HG03442 (cell line): ENCODE measurements at regions not wholly inside any gene's neighbourhood (a gene's known extent, or its start where the extent isn't known, plus 50 kb on each side); places are given as distances from the start of the nearest gene placed in this dataset.
"Not testable (repeated sequence)": the region's sequence is repeated elsewhere in the genome, so short reads cannot be mapped to it uniquely, and the experiment has no call there.

Source experiments
- ATAC-seq: cut with Tn5 transposase; IDR thresholded peaks from one replicate; pipeline ENCODE4 v1.9.1; 2021; ENCODE audit warnings: mild to moderate bottlenecking, moderate library complexity; ENCODE audit not compliant: unreplicated experiment

GRCh38 chr9:34907044-34907443, 51.0 kb upstream of the PHF24 start:
- ATAC-seq, result no peak

- peak; percentile 81 for ATAC-seq
These were observed 58.4 kb upstream of the PHF24 start for GRCh38 chr9:34899535-34900158.

- no peak for ATAC-seq
These were observed 59.2 kb upstream of the PHF24 start for GRCh38 chr9:34898846-34899245.

GRCh38 chr9:34896112-34896511, 62.0 kb upstream of the PHF24 start:
- ATAC-seq, result no peak

GRCh38 chr9:34892886-34893285, 65.2 kb upstream of the PHF24 start:
- no peak for ATAC-seq

- no peak for ATAC-seq
These were observed 66.7 kb upstream of the PHF24 start for GRCh38 chr9:34891386-34891785.

GRCh38 chr9:34887841-34888240, 70.2 kb upstream of the PHF24 start:
- ATAC-seq, result no peak

GRCh38 chr9:34884747-34885189, 73.3 kb upstream of the PHF24 start:
- ATAC-seq, result peak; percentile 64

- no peak for ATAC-seq
These were observed 82.0 kb upstream of the PHF24 start for GRCh38 chr9:34876096-34876495.

- ATAC-seq, result no peak
These were observed 88.7 kb upstream of the PHF24 start for GRCh38 chr9:34869390-34869789.

- ATAC-seq, result no peak
These were observed 91.5 kb upstream of the PHF24 start for GRCh38 chr9:34866614-34867013.

- ATAC-seq, result no peak
These were observed 94.7 kb upstream of the PHF24 start for GRCh38 chr9:34863426-34863825.

GRCh38 chr9:34862836-34863235, 95.2 kb upstream of the PHF24 start:
- no peak for ATAC-seq

GRCh38 chr9:34862043-34862442, 96.0 kb upstream of the PHF24 start:
- ATAC-seq, result no peak

- not testable (repeated sequence) for ATAC-seq
These were observed 103.1 kb upstream of the PHF24 start for GRCh38 chr9:34855016-34855415.

GRCh38 chr9:34830068-34830467, 120.1 kb upstream of the CCL21 start:
- ATAC-seq, result no peak

GRCh38 chr9:34826999-34827538, 117.1 kb upstream of the CCL21 start:
- no peak for ATAC-seq

- ATAC-seq, result no peak
These were observed 115.8 kb upstream of the CCL21 start for GRCh38 chr9:34825775-34826174.

GRCh38 chr9:34823778-34824177, 113.8 kb upstream of the CCL21 start:
- no peak for ATAC-seq

GRCh38 chr9:34810187-34810524, 100.2 kb upstream of the CCL21 start:
- no peak for ATAC-seq

GRCh38 chr9:34809504-34810186, 99.7 kb upstream of the CCL21 start:
- no peak for ATAC-seq

- ATAC-seq, result no peak
These were observed 93.0 kb upstream of the CCL21 start for GRCh38 chr9:34802916-34803315.

- ATAC-seq, result no peak
These were observed 87.4 kb upstream of the CCL21 start for GRCh38 chr9:34797367-34797766.
